Endothelial cell of umbilical vein (primary cell): ENCODE measurements at regions not wholly inside any gene's neighbourhood (a gene's known extent, or its start where the extent isn't known, plus 50 kb on each side); places are given as distances from the start of the nearest gene placed in this dataset.

ENCODE experiments used
- CTCF ChIP-seq, 2 donors: IDR thresholded peaks; 1 replicate in 1 of 2; 2 replicates in 1 of 2; pipeline ENCODE4 v1.5.1; 2011; ENCODE audit warnings: low read length in 2 of 2, mild to moderate bottlenecking in 2 of 2, moderate library complexity in 2 of 2, control low read depth in 1 of 2, inconsistent platforms in 1 of 2, low read depth in 1 of 2; ENCODE audit not compliant: insufficient read depth in 1 of 2; ENCODE audit errors: extremely low read depth in 1 of 2
- EZH2 ChIP-seq: IDR thresholded peaks from 2 replicates; pipeline ENCODE4 v1.6.1; 2012; ENCODE audit warnings: borderline replicate concordance, low read depth, mild to moderate bottlenecking, moderate library complexity, low read length, inconsistent platforms; ENCODE audit not compliant: severe bottlenecking
- FOS ChIP-seq: IDR thresholded peaks from 2 replicates; pipeline ENCODE4 v1.6.1; 2011; ENCODE audit warnings: mild to moderate bottlenecking, low read length, moderate library complexity, borderline replicate concordance; ENCODE audit not compliant: insufficient read depth
- GATA2 ChIP-seq: IDR thresholded peaks from 2 replicates; pipeline ENCODE4 v1.7.0; 2011; ENCODE audit warnings: low read depth, mild to moderate bottlenecking, moderate library complexity, mixed read lengths, low read length; ENCODE audit not compliant: insufficient read length, insufficient read depth
- JUN ChIP-seq: IDR thresholded peaks from 2 replicates; pipeline ENCODE4 v1.6.1; 2011; ENCODE audit warnings: borderline replicate concordance, low read depth; ENCODE audit not compliant: insufficient read length, insufficient read depth
- MAX ChIP-seq: IDR thresholded peaks from 2 replicates; pipeline ENCODE4 v1.6.1; 2011; ENCODE audit not compliant: insufficient read depth, insufficient read length
- MYC ChIP-seq: IDR thresholded peaks from one replicate; pipeline ENCODE4 v1.6.1; 2011; ENCODE audit warnings: mild to moderate bottlenecking, low read depth, low read length
- POLR2A ChIP-seq: IDR thresholded peaks from 2 replicates; pipeline ENCODE4 v1.6.1; 2012; ENCODE audit warnings: low read depth, mild to moderate bottlenecking, control low read depth, low read length
- POLR2AphosphoS5 ChIP-seq: IDR thresholded peaks from 2 replicates; pipeline ENCODE4 v1.6.1; 2012; ENCODE audit warnings: low read depth, mild to moderate bottlenecking, control low read depth, low read length, moderate library complexity; ENCODE audit not compliant: insufficient read depth

- no peak for TF ChIP-seq FOS
- TF ChIP-seq POLR2A: no peak
- no peak for TF ChIP-seq CTCF (IDR thresholded peaks at IDR 0.05; ENCODE audit: extremely low read depth in 1 of 2, insufficient read depth in 1 of 2, low read depth in 1 of 2, low read length in 2 of 2)
- no peak for TF ChIP-seq POLR2AphosphoS5
- no peak for TF ChIP-seq GATA2
- no peak for TF ChIP-seq EZH2
- no peak for TF ChIP-seq MAX
- TF ChIP-seq MYC: no peak
- TF ChIP-seq JUN: no peak
Observed at GRCh38 chr7:142359694-142360279, 101.9 kb upstream of the PRSS58 start.
